GM18858 (cell line): ENCODE measurements at regions not wholly inside any gene's neighbourhood (a gene's known extent, or its start where the extent isn't known, plus 50 kb on each side); places are given as distances from the start of the nearest gene placed in this dataset.

Experiments used
- ATAC-seq: cut with Tn5 transposase; IDR thresholded peaks from one replicate; pipeline ENCODE4 v1.9.1; 2021; ENCODE audit not compliant: unreplicated experiment

GRCh38 chr3:137201066-137201465 is 243.3 kb downstream of the IL20RB start:
- no peak for ATAC-seq

GRCh38 chr3:137202941-137203340 is 245.2 kb downstream of the IL20RB start:
- ATAC-seq: no peak

GRCh38 chr3:137204409-137204808 is 246.6 kb downstream of the IL20RB start:
- no peak for ATAC-seq

- ATAC-seq: no peak
These were observed 247.7 kb downstream of the IL20RB start for GRCh38 chr3:137205394-137206045.

GRCh38 chr3:137207616-137208015 is 249.8 kb downstream of the IL20RB start:
- ATAC-seq: no peak

- no peak for ATAC-seq
These were observed 259.9 kb downstream of the IL20RB start for GRCh38 chr3:137217733-137218132.

- no peak for ATAC-seq
These were observed 262.1 kb downstream of the IL20RB start for GRCh38 chr3:137219801-137220445.

- ATAC-seq: no peak
These were observed 265.0 kb downstream of the IL20RB start for GRCh38 chr3:137222736-137223225.

- no peak for ATAC-seq
These were observed 266.7 kb downstream of the IL20RB start for GRCh38 chr3:137224464-137224863.

- no peak for ATAC-seq
These were observed 285.1 kb downstream of the IL20RB start for GRCh38 chr3:137242836-137243400.

GRCh38 chr3:137246491-137246890 is 288.7 kb downstream of the IL20RB start:
- no peak for ATAC-seq

- no peak for ATAC-seq
These were observed 291.6 kb downstream of the IL20RB start for GRCh38 chr3:137249311-137249940.

- no peak for ATAC-seq
These were observed 301.3 kb downstream of the IL20RB start for GRCh38 chr3:137259089-137259488.

- no peak for ATAC-seq
These were observed 301.9 kb downstream of the IL20RB start for GRCh38 chr3:137259701-137260100.

- no peak for ATAC-seq
These were observed 306.5 kb downstream of the IL20RB start for GRCh38 chr3:137264071-137264820.

GRCh38 chr3:137264843-137265330 is 307.1 kb downstream of the IL20RB start:
- no peak for ATAC-seq

- ATAC-seq: no peak
These were observed 325.1 kb downstream of the IL20RB start for GRCh38 chr3:137282871-137283270.

GRCh38 chr3:137285924-137286323 is 328.1 kb downstream of the IL20RB start:
- no peak for ATAC-seq

GRCh38 chr3:137293086-137293485 is 335.3 kb downstream of the IL20RB start:
- ATAC-seq: no peak

GRCh38 chr3:137294139-137294538 is 336.4 kb downstream of the IL20RB start:
- no peak for ATAC-seq

GRCh38 chr3:137294839-137295238 is 337.1 kb downstream of the IL20RB start:
- ATAC-seq: no peak
